Adrenal gland (tissue), 5 donors: ENCODE measurements at regions not wholly inside any gene's neighbourhood (a gene's known extent, or its start where the extent isn't known, plus 50 kb on each side); places are given as distances from the start of the nearest gene placed in this dataset.

Source experiments
- CTCF ChIP-seq, 6 experiments: fragments of 450-650 bp in 4 of 6; fragments of 200-600 bp in 2 of 6; sonication (generic) in 1 of 6; IDR thresholded peaks; 1 replicate in 5 of 6; 2 replicates in 1 of 6; pipeline versions ENCODE4 v1.5.1 to v1.8.0; 2016 to 2021; ENCODE audit warnings: antibody characterized with exemption in 6 of 6, mild to moderate bottlenecking in 2 of 6, moderate library complexity in 1 of 6
- POLR2A ChIP-seq, 2 donors: fragments of 450-650 bp; IDR thresholded peaks; one replicate each; pipeline ENCODE4 v1.6.1; 2017; ENCODE audit warnings: antibody characterized with exemption in 2 of 2, mild to moderate bottlenecking in 2 of 2, moderate library complexity in 1 of 2
- donor health status: DM: no; HTN: no; CAD: no.

- TF ChIP-seq CTCF (IDR thresholded peaks at IDR 0.05) (no peak), POLR2A (IDR thresholded peaks at IDR 0.05) (no peak)
Observed at GRCh38 chr5:40391642-40392041, 288.1 kb upstream of the PTGER4 start.
